ENCODE measurements at regions not wholly inside any gene's neighbourhood (a gene's known extent, or its start where the extent isn't known, plus 50 kb on each side); places are given as distances from the start of the nearest gene placed in this dataset.

DNA sequence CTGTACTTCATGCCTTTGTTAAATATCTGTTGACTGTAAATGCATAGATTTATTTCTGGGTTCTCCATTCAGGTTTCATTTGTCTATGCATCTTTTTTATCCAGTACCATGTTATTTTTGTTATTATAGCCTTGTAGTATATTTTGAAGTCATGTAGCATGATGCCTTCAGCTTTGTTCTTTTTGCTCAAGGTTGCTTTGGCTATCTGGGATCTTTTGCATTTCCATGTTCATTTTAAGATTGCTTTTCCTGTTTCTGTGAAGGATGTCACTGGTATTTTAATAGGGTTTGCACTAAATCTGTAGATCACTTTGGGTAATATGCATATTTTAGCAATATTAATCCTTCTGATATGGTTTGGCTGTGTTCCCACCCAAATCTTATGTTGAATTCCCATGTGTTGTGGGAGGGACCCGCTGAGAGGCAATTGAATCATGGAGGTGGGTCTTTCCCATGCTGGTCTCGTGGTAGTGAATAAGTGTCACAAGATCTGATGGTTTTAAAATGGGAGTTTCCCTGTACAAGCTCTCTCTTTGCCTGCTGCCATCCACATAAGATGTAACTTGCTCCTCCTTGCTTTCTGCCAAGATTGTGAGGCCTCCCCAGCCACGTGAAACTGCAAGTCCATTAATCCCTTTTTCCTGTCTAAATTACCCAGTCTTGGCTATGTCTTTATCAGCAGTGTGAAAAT, 302.8 kb upstream of the SEMA3C start:
- Histone ChIP-seq H3K9me3 (no peaks in the 10 kb centered on the region), H3K4me3 (ENCODE audit: low read depth in 1 of 2, low read length in 1 of 2) (no peak overlapping the region), H3K4me1 (ENCODE audit: control insufficient read depth in 1 of 2, insufficient read depth in 1 of 2, low read depth in 1 of 2, low read length in 1 of 2) (no peaks in the 10 kb centered on the region), H3K27me3 (no peaks in the 10 kb centered on the region), H3K27ac (no peak overlapping the region), H3K36me3 (no peaks in the 10 kb centered on the region)
- TF ChIP-seq, protein P1, sequence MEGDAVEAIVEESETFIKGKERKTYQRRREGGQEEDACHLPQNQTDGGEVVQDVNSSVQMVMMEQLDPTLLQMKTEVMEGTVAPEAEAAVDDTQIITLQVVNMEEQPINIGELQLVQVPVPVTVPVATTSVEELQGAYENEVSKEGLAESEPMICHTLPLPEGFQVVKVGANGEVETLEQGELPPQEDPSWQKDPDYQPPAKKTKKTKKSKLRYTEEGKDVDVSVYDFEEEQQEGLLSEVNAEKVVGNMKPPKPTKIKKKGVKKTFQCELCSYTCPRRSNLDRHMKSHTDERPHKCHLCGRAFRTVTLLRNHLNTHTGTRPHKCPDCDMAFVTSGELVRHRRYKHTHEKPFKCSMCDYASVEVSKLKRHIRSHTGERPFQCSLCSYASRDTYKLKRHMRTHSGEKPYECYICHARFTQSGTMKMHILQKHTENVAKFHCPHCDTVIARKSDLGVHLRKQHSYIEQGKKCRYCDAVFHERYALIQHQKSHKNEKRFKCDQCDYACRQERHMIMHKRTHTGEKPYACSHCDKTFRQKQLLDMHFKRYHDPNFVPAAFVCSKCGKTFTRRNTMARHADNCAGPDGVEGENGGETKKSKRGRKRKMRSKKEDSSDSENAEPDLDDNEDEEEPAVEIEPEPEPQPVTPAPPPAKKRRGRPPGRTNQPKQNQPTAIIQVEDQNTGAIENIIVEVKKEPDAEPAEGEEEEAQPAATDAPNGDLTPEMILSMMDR (IDR thresholded peaks at IDR 0.05), result no peak

DNA sequence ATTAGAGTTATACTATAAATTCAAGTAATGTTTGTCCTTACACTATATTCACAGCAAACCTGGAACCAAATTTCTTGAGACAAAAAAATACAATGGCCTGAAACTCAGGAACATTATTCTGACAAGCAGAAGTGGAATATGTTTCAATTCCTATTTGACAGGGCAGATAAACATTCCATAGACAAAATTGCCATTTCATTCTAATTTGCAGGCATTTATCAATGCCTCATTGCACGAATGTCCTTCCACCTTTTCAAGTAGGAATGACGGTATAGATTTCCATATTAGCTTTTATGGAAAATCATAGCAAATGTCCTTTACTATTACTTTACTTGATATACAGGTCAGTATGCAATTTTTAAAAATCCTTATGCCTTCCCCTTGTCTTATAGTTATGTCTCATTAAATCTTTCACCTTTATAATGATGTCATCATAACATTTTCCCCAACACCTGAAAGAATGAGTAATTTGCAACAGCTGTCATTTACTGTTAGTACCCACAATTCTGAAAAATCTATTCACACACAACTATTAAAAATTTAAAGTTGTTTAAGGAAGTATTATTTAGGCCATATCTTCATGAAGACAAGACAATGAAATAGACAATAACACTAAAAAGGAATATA, 299.7 kb upstream of the SEMA3C start:
- TF ChIP-seq, protein P1 (IDR thresholded peaks at IDR 0.05), result no peak
- Histone ChIP-seq H3K27me3 (no peaks in the 10 kb centered on the region), H3K4me1 (ENCODE audit: control insufficient read depth in 1 of 2, insufficient read depth in 1 of 2, low read depth in 1 of 2, low read length in 1 of 2) (no peaks in the 10 kb centered on the region), H3K27ac (no peak overlapping the region), H3K9me3 (no peaks in the 10 kb centered on the region), H3K36me3 (no peaks in the 10 kb centered on the region), H3K4me3 (ENCODE audit: low read depth in 1 of 2, low read length in 1 of 2) (no peak overlapping the region)

DNA sequence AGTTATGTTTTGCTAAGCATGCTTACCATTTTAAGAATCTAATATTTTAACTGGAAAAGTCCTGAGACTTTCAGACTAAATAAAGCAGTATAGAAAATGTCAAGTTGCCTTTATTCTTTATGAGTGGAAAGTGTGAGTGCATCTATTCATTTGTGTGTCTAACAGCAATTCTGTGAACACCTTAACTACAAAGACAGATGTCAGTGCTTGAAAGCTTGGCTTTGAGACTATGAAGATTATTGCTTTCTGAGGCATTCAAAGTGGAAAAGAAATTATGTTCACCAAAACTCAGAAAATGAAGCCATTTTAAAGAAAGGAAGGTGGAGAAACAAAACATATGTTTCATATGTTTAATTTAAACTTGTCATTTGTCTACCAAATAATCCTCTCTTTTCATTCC, 294.5 kb upstream of the SEMA3C start:
- Histone ChIP-seq H3K27ac (no peak overlapping the region), H3K4me1 (ENCODE audit: control insufficient read depth in 1 of 2, insufficient read depth in 1 of 2, low read depth in 1 of 2, low read length in 1 of 2) (no peaks in the 10 kb centered on the region), H3K27me3 (no peaks in the 10 kb centered on the region), H3K4me3 (ENCODE audit: low read depth in 1 of 2, low read length in 1 of 2) (no peak overlapping the region), H3K36me3 (no peaks in the 10 kb centered on the region), H3K9me3 (no peaks in the 10 kb centered on the region)
- TF ChIP-seq, protein P1 (IDR thresholded peaks at IDR 0.05), result no peak

DNA sequence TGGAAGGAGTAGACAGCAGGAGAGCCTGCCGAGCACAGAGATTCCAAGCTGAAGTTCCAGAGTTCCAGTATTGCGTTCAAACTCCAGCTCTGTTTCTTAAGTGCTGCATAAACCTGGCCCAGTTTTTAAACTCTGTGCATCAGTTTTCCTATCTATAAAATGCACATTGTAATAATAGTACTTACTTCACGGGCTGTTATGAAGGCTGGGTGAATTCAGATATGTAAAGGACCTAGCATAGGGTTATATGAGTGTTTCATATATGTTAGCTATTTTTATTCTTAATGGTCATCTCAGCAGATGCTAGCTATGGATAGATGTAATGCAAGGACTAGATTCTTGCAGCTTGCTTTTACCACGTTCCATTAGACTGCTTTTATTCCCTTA, 293.1 kb upstream of the SEMA3C start:
- no peak overlapping the region for H3K27ac ChIP-seq
- H3K9me3 ChIP-seq, result no peaks in the 10 kb centered on the region
- TF ChIP-seq, protein P1 (IDR thresholded peaks at IDR 0.05), result no peak
- H3K36me3 ChIP-seq, result no peaks in the 10 kb centered on the region
- no peak overlapping the region for H3K4me3 ChIP-seq (ENCODE audit: low read depth in 1 of 2, low read length in 1 of 2)
- no peaks in the 10 kb centered on the region for H3K27me3 ChIP-seq
- H3K4me1 ChIP-seq (ENCODE audit: control insufficient read depth in 1 of 2, insufficient read depth in 1 of 2, low read depth in 1 of 2, low read length in 1 of 2), result no peaks in the 10 kb centered on the region

DNA sequence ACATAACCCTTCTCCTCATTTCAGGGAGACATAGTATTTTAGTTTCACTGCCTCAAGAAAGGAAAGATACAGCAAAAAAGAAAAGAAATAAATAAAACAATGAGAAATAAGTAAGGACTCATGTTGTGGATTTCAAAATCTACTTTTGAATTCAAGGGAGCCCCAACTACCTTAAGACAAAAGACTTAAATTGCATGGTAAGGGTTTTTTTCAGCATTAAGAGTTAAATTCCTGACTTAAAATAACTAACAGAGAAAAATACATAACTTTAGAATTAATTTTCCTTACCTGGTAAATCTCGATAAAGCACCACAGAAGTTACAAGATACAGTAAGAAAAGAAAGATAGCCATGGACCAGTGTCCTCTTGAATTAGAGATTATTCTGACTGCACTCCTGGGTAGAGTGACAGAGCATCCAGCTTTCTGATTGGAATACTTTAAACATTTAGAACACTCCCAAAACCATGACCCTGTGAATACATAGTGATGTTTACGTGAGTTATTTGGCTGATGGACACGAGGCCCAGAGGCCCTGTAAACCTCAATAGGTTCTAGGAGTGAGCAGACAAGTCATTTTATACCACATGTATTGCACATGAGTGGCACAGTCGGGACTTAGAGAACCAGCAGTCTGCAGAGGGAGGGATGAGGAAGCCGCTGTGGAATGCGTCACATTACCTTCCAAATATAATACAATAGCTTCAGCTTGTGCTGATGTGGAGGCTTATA, 292.5 kb upstream of the SEMA3C start:
- TF ChIP-seq, protein P1 (IDR thresholded peaks at IDR 0.05), result no peak
- Histone ChIP-seq H3K36me3 (no peaks in the 10 kb centered on the region), H3K27me3 (no peaks in the 10 kb centered on the region), H3K27ac (no peak overlapping the region), H3K9me3 (no peaks in the 10 kb centered on the region), H3K4me3 (ENCODE audit: low read depth in 1 of 2, low read length in 1 of 2) (no peak overlapping the region), H3K4me1 (ENCODE audit: control insufficient read depth in 1 of 2, insufficient read depth in 1 of 2, low read depth in 1 of 2, low read length in 1 of 2) (no peaks in the 10 kb centered on the region)

Measured in neutrophil (primary cell).